C4-2B (cell line): ENCODE measurements at regions not wholly inside any gene's neighbourhood (a gene's known extent, or its start where the extent isn't known, plus 50 kb on each side); places are given as distances from the start of the nearest gene placed in this dataset.

ENCODE experiments used
- ZFX ChIP-seq: fragments of 450-650 bp; IDR thresholded peaks from 2 replicates; pipeline ENCODE4 v1.6.1; 2017
- TF ChIP-seq, protein P1 (sequence below): fragments of 450-650 bp; conservative IDR thresholded peaks from 2 replicates; pipeline ENCODE4 v1.5.1; 2017; ENCODE audit warnings: mild to moderate bottlenecking

DNA sequence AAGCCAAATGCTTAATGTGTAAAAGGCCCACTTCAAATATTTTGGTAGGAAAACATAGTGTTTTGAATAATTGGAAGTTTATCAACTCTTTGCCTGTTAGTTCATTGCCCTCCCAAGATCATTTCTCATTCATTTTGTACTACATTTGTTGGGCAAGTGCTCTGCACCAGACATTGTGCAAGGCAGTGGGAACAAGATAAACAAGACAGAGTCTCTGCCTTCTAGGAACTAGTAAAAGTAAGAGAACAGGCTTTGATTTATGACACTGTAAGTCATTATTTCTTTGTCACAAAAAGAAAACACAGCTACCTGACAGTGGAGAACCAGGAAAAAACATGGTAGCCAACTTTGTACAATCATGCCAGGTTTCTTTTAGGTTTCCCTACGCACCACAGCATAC lies 63.7 kb upstream of the PAM start:
- TF ChIP-seq, protein P1, sequence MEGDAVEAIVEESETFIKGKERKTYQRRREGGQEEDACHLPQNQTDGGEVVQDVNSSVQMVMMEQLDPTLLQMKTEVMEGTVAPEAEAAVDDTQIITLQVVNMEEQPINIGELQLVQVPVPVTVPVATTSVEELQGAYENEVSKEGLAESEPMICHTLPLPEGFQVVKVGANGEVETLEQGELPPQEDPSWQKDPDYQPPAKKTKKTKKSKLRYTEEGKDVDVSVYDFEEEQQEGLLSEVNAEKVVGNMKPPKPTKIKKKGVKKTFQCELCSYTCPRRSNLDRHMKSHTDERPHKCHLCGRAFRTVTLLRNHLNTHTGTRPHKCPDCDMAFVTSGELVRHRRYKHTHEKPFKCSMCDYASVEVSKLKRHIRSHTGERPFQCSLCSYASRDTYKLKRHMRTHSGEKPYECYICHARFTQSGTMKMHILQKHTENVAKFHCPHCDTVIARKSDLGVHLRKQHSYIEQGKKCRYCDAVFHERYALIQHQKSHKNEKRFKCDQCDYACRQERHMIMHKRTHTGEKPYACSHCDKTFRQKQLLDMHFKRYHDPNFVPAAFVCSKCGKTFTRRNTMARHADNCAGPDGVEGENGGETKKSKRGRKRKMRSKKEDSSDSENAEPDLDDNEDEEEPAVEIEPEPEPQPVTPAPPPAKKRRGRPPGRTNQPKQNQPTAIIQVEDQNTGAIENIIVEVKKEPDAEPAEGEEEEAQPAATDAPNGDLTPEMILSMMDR: no peak
- no peak for TF ChIP-seq ZFX
